ENCODE measurements at regions not wholly inside any gene's neighbourhood (a gene's known extent, or its start where the extent isn't known, plus 50 kb on each side); places are given as distances from the start of the nearest gene placed in this dataset.

DNA sequence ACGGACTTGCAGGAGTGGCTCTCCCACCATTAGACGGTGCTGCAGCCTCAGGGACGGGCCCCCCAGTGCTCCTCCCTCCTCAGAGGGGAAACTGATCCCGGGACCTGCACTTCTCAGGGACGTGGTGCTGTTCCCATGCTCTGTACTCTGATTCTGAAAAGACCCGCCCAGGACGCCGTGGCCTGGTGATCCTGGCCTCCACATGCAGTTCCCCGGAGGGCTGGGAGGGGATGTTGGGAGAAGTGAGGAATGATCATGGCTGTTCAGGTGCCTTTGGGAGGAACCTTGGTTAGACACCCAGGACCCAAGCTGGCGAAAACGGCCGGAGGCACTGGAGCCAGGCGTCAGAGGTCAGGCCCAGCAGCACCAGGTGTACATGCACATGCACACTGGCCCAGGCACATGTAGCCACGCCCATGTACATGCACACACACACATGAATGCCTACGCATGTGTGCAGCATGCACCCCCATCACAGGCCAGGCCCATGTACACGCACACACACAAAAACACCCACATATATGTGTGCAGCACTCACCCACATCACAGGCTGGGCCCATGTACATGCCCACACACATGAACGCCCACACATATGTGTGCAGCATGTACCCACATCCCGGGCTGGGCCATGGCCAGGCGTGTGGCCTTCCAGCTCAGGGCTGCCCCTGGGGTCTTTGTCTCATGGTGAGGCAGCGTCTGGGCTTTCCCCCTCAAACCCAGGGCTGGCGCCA is 52.6 kb upstream of the DACT2 start:
- Histone ChIP-seq H3K27me3 (ENCODE audit: control insufficient read depth in 1 of 2, insufficient read depth in 2 of 2, low read length in 2 of 2) (peaks cover 5 to 87% of the 10 kb centered on the region in 2 experiments), H3K36me3 (replicated peaks in 1 of 2; ENCODE audit: control insufficient read depth in 1 of 2, insufficient read depth in 2 of 2, low read length in 2 of 2) (no peaks in the 10 kb centered on the region), H3K79me2 (ENCODE audit: insufficient read depth, low read length) (no peaks in the 10 kb centered on the region), H3K9me3 (ENCODE audit: low read length) (no peaks in the 10 kb centered on the region), H3K9ac (ENCODE audit: insufficient read depth, low read depth, low read length) (no peak overlapping the region), H4K20me1 (ENCODE audit: insufficient read depth, low read length) (no peaks in the 10 kb centered on the region), H3K27ac (ENCODE audit: extremely low read length, insufficient read depth, low read length) (no peak overlapping the region), H3K4me3 (replicated peaks in 1 of 3; ENCODE audit: insufficient read depth in 1 of 3, low read depth in 2 of 3, low read length in 3 of 3) (no peak overlapping the region), H3K4me2 (ENCODE audit: low read depth, low read length) (no peak overlapping the region), H2AFZ (ENCODE audit: low read length) (no peak overlapping the region), H3K4me1 (ENCODE audit: insufficient read depth, low read length) (peaks cover 5% of the 10 kb centered on the region; the same call in 1 of the 2 replicates)
- FAIRE-seq: no peak
- ChIA-PET POLR2A (no interaction called here), CTCF (ENCODE audit: low intra/inter-chr PET ratio, low total read pairs) (interaction anchor here (4.8 kb wide), 1 partner anchor 512 kb away, joined by 42 read pairs; no protein-coding TSS in a partner anchor)
- TF ChIP-seq FOXK2 (IDR thresholded peaks at IDR 0.05) (no peak), ZNF850 (CRISPR knock-in tag; conservative IDR thresholded peaks at IDR 0.05) (no peak), MNT (IDR thresholded peaks at IDR 0.05) (peak; percentile 84)
- ATAC-seq: no peak
- WGBS (ENCODE audit: low lambda C conversion rate): 32% methylated on average over 7 of the region's 21 CpGs
- DNase-seq (ENCODE audit: low spot score): no peak
- no TSS peak for BruUV-seq (replicated peaks)
- intact Hi-C loops (cut with micrococcal nuclease; ENCODE audit: unreplicated experiment): loop anchor here (5.0 kb wide), 1 partner anchor 340 kb away; no protein-coding TSS in a partner anchor
- in situ Hi-C loops (cut with HindIII; ENCODE audit: extremely low pct_ligation_motif_present, low pct_unique_long_range_greater_than_20kb): loop anchor here (5.0 kb wide), 1 partner anchor 515 kb away; no protein-coding TSS in a partner anchor

DNA sequence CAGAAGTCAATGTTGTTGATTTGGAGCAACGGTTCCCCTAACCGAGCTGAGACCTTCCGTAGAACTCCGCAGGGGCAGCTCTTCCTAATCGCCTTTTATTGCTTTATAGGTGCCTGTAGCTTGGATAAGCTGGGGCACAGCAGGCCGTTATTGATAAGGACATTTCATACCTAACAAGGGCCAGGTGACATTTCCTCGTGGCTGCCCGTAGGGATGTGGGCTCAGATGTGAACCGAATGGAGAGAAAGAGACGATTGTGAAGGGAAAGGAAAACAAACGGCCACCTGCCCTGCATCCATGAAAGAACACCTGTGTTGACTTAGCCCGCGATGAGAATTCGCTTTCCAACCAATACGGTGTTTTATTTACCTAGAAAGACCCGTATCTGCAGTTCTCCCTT is 53.3 kb upstream of the DACT2 start:
- DNase-seq (ENCODE audit: low spot score): no peak
- Histone ChIP-seq H3K36me3 (replicated peaks in 1 of 2; ENCODE audit: control insufficient read depth in 1 of 2, insufficient read depth in 2 of 2, low read length in 2 of 2) (no peaks in the 10 kb centered on the region), H3K9ac (ENCODE audit: insufficient read depth, low read depth, low read length) (no peak overlapping the region), H3K4me2 (ENCODE audit: low read depth, low read length) (no peak overlapping the region), H3K27ac (ENCODE audit: extremely low read length, insufficient read depth, low read length) (no peak overlapping the region), H3K4me3 (replicated peaks in 1 of 3; ENCODE audit: insufficient read depth in 1 of 3, low read depth in 2 of 3, low read length in 3 of 3) (no peak overlapping the region), H2AFZ (ENCODE audit: low read length) (no peak overlapping the region), H3K4me1 (ENCODE audit: insufficient read depth, low read length) (peaks cover 5% of the 10 kb centered on the region; the same call in 1 of the 2 replicates), H3K79me2 (ENCODE audit: insufficient read depth, low read length) (no peaks in the 10 kb centered on the region), H3K27me3 (ENCODE audit: control insufficient read depth in 1 of 2, insufficient read depth in 2 of 2, low read length in 2 of 2) (peaks cover 7 to 89% of the 10 kb centered on the region in 2 experiments), H4K20me1 (ENCODE audit: insufficient read depth, low read length) (no peaks in the 10 kb centered on the region), H3K9me3 (ENCODE audit: low read length) (no peaks in the 10 kb centered on the region)
- CTCF ChIA-PET (ENCODE audit: low intra/inter-chr PET ratio, low total read pairs): no interaction called here
- FAIRE-seq: no peak
- in situ Hi-C loops (cut with HindIII; ENCODE audit: extremely low pct_ligation_motif_present, low pct_unique_long_range_greater_than_20kb) (loop anchor here (5.0 kb wide), 1 partner anchor 514 kb away; no protein-coding TSS in a partner anchor), intact Hi-C loops (cut with micrococcal nuclease; ENCODE audit: unreplicated experiment) (loop anchor here (5.0 kb wide), 1 partner anchor 339 kb away; no protein-coding TSS in a partner anchor)
- POLR2A ChIA-PET: no interaction called here
- 18% methylated on average over 16 of the region's 16 CpGs for WGBS (ENCODE audit: low lambda C conversion rate)
- ATAC-seq: no peak
- BruUV-seq (replicated peaks): no TSS peak
- TF ChIP-seq JDP2 (CRISPR knock-in tag; IDR thresholded peaks at IDR 0.05; ENCODE audit: borderline replicate concordance): no peak
- no peak for TF ChIP-seq ZNF430 (CRISPR knock-in tag; IDR thresholded peaks at IDR 0.05)
- no peak for TF ChIP-seq TOPORS (CRISPR knock-in tag; IDR thresholded peaks at IDR 0.05)
- no peak for TF ChIP-seq ZBTB42 (CRISPR knock-in tag; IDR thresholded peaks at IDR 0.05)
- TF ChIP-seq TBX3 (IDR thresholded peaks at IDR 0.05; ENCODE audit: borderline replicate concordance): no peak
- TF ChIP-seq MTF2 (CRISPR knock-in tag; IDR thresholded peaks at IDR 0.05; ENCODE audit: borderline replicate concordance): no peak
- TF ChIP-seq, protein P1, sequence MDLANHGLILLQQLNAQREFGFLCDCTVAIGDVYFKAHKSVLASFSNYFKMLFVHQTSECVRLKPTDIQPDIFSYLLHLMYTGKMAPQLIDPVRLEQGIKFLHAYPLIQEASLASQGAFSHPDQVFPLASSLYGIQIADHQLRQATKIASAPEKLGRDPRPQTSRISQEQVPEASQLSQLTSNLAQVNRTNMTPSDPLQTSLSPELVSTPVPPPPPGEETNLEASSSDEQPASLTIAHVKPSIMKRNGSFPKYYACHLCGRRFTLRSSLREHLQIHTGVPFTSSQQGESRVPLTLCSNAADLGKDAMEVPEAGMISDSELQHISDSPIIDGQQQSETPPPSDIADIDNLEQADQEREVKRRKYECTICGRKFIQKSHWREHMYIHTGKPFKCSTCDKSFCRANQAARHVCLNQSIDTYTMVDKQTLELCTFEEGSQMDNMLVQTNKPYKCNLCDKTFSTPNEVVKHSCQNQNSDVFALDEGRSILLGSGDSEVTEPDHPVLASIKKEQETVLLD (CRISPR knock-in tag; IDR thresholded peaks at IDR 0.05; ENCODE audit: low read depth): no peak
- no peak for TF ChIP-seq TFDP1 (CRISPR knock-in tag; IDR thresholded peaks at IDR 0.05; ENCODE audit: borderline replicate concordance)
- TF ChIP-seq MYNN (CRISPR knock-in tag; IDR thresholded peaks at IDR 0.05; ENCODE audit: low read depth): no peak
- TF ChIP-seq SP5 (CRISPR knock-in tag; IDR thresholded peaks at IDR 0.05; ENCODE audit: borderline replicate concordance, low read depth): no peak
- TF ChIP-seq ZNF432 (CRISPR knock-in tag; IDR thresholded peaks at IDR 0.05; ENCODE audit: borderline replicate concordance): no peak
- no peak for TF ChIP-seq ATAD3A (CRISPR knock-in tag; IDR thresholded peaks at IDR 0.05)

All from HepG2 (cell line).